Chondrocyte (in vitro differentiated cells): ENCODE measurements at regions not wholly inside any gene's neighbourhood (a gene's known extent, or its start where the extent isn't known, plus 50 kb on each side); places are given as distances from the start of the nearest gene placed in this dataset.

Source experiments
- DNase-seq: peaks from one replicate; pipeline ENCODE4 v3.0.0; 2021; ENCODE audit warnings: mixed read lengths, low spot score
- H3K27ac Mint-ChIP-seq: one replicate; pipeline ENCODE4 v1.8.0; 2021; ENCODE audit warnings: mild to moderate bottlenecking, moderate library complexity, mixed read lengths; ENCODE audit not compliant: unreplicated experiment
- H3K27me3 Mint-ChIP-seq: 2 replicates; pipeline ENCODE4 v1.8.0; 2021; ENCODE audit warnings: low read depth, mixed read lengths
- H3K36me3 Mint-ChIP-seq: 2 replicates; pipeline ENCODE4 v1.8.0; 2021; ENCODE audit warnings: low read depth, mixed read lengths
- H3K4me1 Mint-ChIP-seq: 2 replicates; pipeline ENCODE4 v1.8.0; 2021; ENCODE audit warnings: low read depth, mild to moderate bottlenecking, mixed read lengths
- H3K4me3 Mint-ChIP-seq: one replicate; pipeline ENCODE4 v1.8.0; 2021; ENCODE audit warnings: mild to moderate bottlenecking, moderate library complexity, mixed read lengths; ENCODE audit not compliant: unreplicated experiment
- H3K9me3 Mint-ChIP-seq: 2 replicates; pipeline ENCODE4 v1.8.0; 2021; ENCODE audit warnings: low read depth, mixed read lengths
- CTCF ChIP-seq: fragments of 200-600 bp; sonication (generic); IDR thresholded peaks from 2 replicates; pipeline ENCODE4 v1.5.0; 2021; ENCODE audit warnings: antibody characterized with exemption, mild to moderate bottlenecking, moderate library complexity

GRCh38 chr1:239644604-239645003 is 258.2 kb downstream of the CHRM3 start:
- Mint-ChIP-seq H3K36me3 (no peaks in the 10 kb centered on the region), H3K27ac (no peak overlapping the region), H3K27me3 (no peaks in the 10 kb centered on the region), H3K9me3 (peaks cover 11% of the 10 kb centered on the region), H3K4me1 (no peaks in the 10 kb centered on the region), H3K4me3 (no peak overlapping the region)
- no peak for DNase-seq
- TF ChIP-seq CTCF = no peak

- H3K4me1 Mint-ChIP-seq = no peaks in the 10 kb centered on the region
- H3K27ac Mint-ChIP-seq = no peak overlapping the region
- H3K27me3 Mint-ChIP-seq = no peaks in the 10 kb centered on the region
- no peak for DNase-seq
- no peaks in the 10 kb centered on the region for H3K36me3 Mint-ChIP-seq
- no peak for TF ChIP-seq CTCF
- peaks cover 11% of the 10 kb centered on the region for H3K9me3 Mint-ChIP-seq
- no peak overlapping the region for H3K4me3 Mint-ChIP-seq
Observed at GRCh38 chr1:239647045-239647444, 260.7 kb downstream of the CHRM3 start.

- H3K27me3 Mint-ChIP-seq = no peaks in the 10 kb centered on the region
- H3K4me3 Mint-ChIP-seq = no peak overlapping the region
- no peak for DNase-seq
- H3K9me3 Mint-ChIP-seq = peaks cover 8% of the 10 kb centered on the region
- H3K4me1 Mint-ChIP-seq = no peaks in the 10 kb centered on the region
- H3K27ac Mint-ChIP-seq = no peak overlapping the region
- no peaks in the 10 kb centered on the region for H3K36me3 Mint-ChIP-seq
- TF ChIP-seq CTCF = no peak
Observed at GRCh38 chr1:239647964-239648632, 261.7 kb downstream of the CHRM3 start.

- Mint-ChIP-seq H3K9me3 (no peaks in the 10 kb centered on the region), H3K4me3 (no peak overlapping the region), H3K36me3 (no peaks in the 10 kb centered on the region), H3K4me1 (no peaks in the 10 kb centered on the region), H3K27me3 (no peaks in the 10 kb centered on the region), H3K27ac (no peak overlapping the region)
- no peak for DNase-seq
- no peak for TF ChIP-seq CTCF
Observed at GRCh38 chr1:239655023-239655422, 268.7 kb downstream of the CHRM3 start.

GRCh38 chr1:239657291-239657690 is 270.9 kb downstream of the CHRM3 start:
- H3K27me3 Mint-ChIP-seq = no peaks in the 10 kb centered on the region
- TF ChIP-seq CTCF = no peak
- H3K27ac Mint-ChIP-seq = no peak overlapping the region
- no peaks in the 10 kb centered on the region for H3K9me3 Mint-ChIP-seq
- no peak for DNase-seq
- H3K4me3 Mint-ChIP-seq = no peak overlapping the region
- H3K4me1 Mint-ChIP-seq = no peaks in the 10 kb centered on the region
- no peaks in the 10 kb centered on the region for H3K36me3 Mint-ChIP-seq
